Fibroblast of lung (primary cell): ENCODE measurements at regions not wholly inside any gene's neighbourhood (a gene's known extent, or its start where the extent isn't known, plus 50 kb on each side); places are given as distances from the start of the nearest gene placed in this dataset.

Source experiments
- CTCF ChIP-seq, 2 donors: IDR thresholded peaks in 1 of 2; conservative IDR thresholded peaks in 1 of 2; 1 replicate in 1 of 2; 2 replicates in 1 of 2; pipeline ENCODE4 v1.5.1; 2011 to 2012; ENCODE audit warnings: low read length in 2 of 2, control low read depth in 1 of 2, inconsistent platforms in 1 of 2, low read depth in 1 of 2, mild to moderate bottlenecking in 1 of 2
- EZH2 ChIP-seq: IDR thresholded peaks from 2 replicates; pipeline ENCODE4 v1.5.1; 2012; ENCODE audit warnings: low read length, control low read depth, mild to moderate bottlenecking; ENCODE audit errors: missing control alignments

- no peak for TF ChIP-seq CTCF (conservative IDR thresholded peaks at IDR 0.05 in 1 of 2, IDR thresholded peaks at IDR 0.05 in 1 of 2; ENCODE audit: low read depth in 1 of 2, low read length in 2 of 2)
- no peak for TF ChIP-seq EZH2
Observed at GRCh38 chr2:220781622-220782241, 790.4 kb downstream of the EPHA4 start.
